ENCODE measurements at regions not wholly inside any gene's neighbourhood (a gene's known extent, or its start where the extent isn't known, plus 50 kb on each side); places are given as distances from the start of the nearest gene placed in this dataset.

DNA sequence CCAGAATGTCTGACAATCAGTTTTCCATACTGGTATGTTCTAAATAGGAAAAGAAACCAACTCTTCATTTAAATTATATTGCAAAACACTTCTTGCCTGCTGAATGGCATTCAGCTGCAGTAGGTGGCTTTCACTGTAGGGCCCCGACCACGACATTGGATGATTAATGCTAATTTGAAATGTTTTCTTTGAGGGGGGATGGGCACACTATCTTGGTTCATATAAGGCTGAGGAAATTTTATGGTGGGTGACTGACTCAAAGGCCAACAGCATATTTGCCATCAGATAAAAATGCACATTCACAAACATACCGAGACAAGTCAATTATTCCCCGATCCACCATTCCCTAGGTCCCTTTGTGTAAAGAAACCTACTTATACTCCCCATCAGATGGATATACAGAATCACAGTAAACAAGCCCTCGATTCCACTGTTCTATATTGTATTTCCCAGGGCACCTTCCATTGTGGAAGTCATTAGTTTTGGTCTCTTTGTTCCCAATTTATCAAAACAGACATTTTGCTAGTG, 464.2 kb upstream of the DAB1 start:
- ChIA-PET SMC1A (ENCODE audit: uncharacterized antibody, unreplicated experiment) (no interaction called here), CTCF (no interaction called here), RAD21 (ENCODE audit: unreplicated experiment) (no interaction called here), POLR2A (no interaction called here)
- in situ Hi-C loops (cut with MboI), result no loop called here
- no TSS peak for BruUV-seq (replicated peaks)
- Histone ChIP-seq H3K4me2 (ENCODE audit: control insufficient read depth, insufficient read depth) (no peak overlapping the region), H3K79me2 (ENCODE audit: control insufficient read depth, insufficient read depth, low read length) (no peaks in the 10 kb centered on the region), H4K20me1 (ENCODE audit: control insufficient read depth, insufficient read depth) (no peaks in the 10 kb centered on the region), H2AFZ (ENCODE audit: control insufficient read depth, low read depth, low read length) (no peak overlapping the region), H3K4me3 (no peak overlapping the region), H3K27me3 (replicated peaks in 1 of 2; ENCODE audit: control insufficient read depth in 2 of 2, insufficient read depth in 2 of 2, low read length in 1 of 2) (0 out of 4 replicates have a peak, but pooled peaks cover 0 to 3% of the 10 kb centered on the region in 2 experiments), H3K36me3 (ENCODE audit: control insufficient read depth in 2 of 2, insufficient read depth in 2 of 2, low read length in 1 of 2) (no peaks in the 10 kb centered on the region), H3K9ac (ENCODE audit: control insufficient read depth, insufficient read depth, low read length) (no peak overlapping the region), H3K27ac (ENCODE audit: control insufficient read depth, insufficient read depth) (no peak overlapping the region), H3K4me1 (ENCODE audit: control insufficient read depth, insufficient read depth, low read length) (no peaks in the 10 kb centered on the region), H3K9me3 (replicated peaks; ENCODE audit: control insufficient read depth, insufficient read depth, low read length) (no peaks in the 10 kb centered on the region)
- no peak for DNase-seq (ENCODE audit: low read depth, low spot score)
- no peak for TF ChIP-seq TCF7 (IDR thresholded peaks at IDR 0.05; ENCODE audit: borderline replicate concordance)
- TF ChIP-seq RB1 (IDR thresholded peaks at IDR 0.05; ENCODE audit: borderline replicate concordance), result no peak
- TF ChIP-seq HDAC2 (IDR thresholded peaks at IDR 0.05), result no peak
- no peak for TF ChIP-seq EED (IDR thresholded peaks at IDR 0.05; ENCODE audit: low read depth)
- no peak for ATAC-seq
- FAIRE-seq, result no peak
- 27% methylated on average over 5 of the region's 5 CpGs for WGBS (ENCODE audit: insufficient coverage, insufficient replicate concordance, low lambda C conversion rate, missing lambda C conversion rate)
- intact Hi-C loops (cut with micrococcal nuclease; ENCODE audit: unreplicated experiment), result no loop called here

GRCh38 chr1:57886376-57886775, 462.5 kb upstream of the DAB1 start:
- in situ Hi-C loops (cut with MboI) (no loop called here), intact Hi-C loops (cut with micrococcal nuclease; ENCODE audit: unreplicated experiment) (no loop called here)
- CTCF ChIA-PET, result no interaction called here
- Histone ChIP-seq H3K9me3 (replicated peaks; ENCODE audit: control insufficient read depth, insufficient read depth, low read length) (no peaks in the 10 kb centered on the region), H3K9ac (ENCODE audit: control insufficient read depth, insufficient read depth, low read length) (no peak overlapping the region), H4K20me1 (ENCODE audit: control insufficient read depth, insufficient read depth) (no peaks in the 10 kb centered on the region), H3K4me1 (ENCODE audit: control insufficient read depth, insufficient read depth, low read length) (no peaks in the 10 kb centered on the region), H3K27ac (ENCODE audit: control insufficient read depth, insufficient read depth) (no peak overlapping the region), H3K36me3 (ENCODE audit: control insufficient read depth in 2 of 2, insufficient read depth in 2 of 2, low read length in 1 of 2) (no peaks in the 10 kb centered on the region), H3K4me3 (no peak overlapping the region), H3K79me2 (ENCODE audit: control insufficient read depth, insufficient read depth, low read length) (no peaks in the 10 kb centered on the region), H3K4me2 (ENCODE audit: control insufficient read depth, insufficient read depth) (no peak overlapping the region), H3K27me3 (replicated peaks in 1 of 2; ENCODE audit: control insufficient read depth in 2 of 2, insufficient read depth in 2 of 2, low read length in 1 of 2) (0 out of 4 replicates have a peak, but pooled peaks cover 0 to 3% of the 10 kb centered on the region in 2 experiments), H2AFZ (ENCODE audit: control insufficient read depth, low read depth, low read length) (no peak overlapping the region)
- RAD21 ChIA-PET (ENCODE audit: unreplicated experiment), result no interaction called here
- FAIRE-seq (no peak), ATAC-seq (no peak), DNase-seq (ENCODE audit: low read depth, low spot score) (no peak)
- SMC1A ChIA-PET (ENCODE audit: uncharacterized antibody, unreplicated experiment), result interaction anchor here (0.6 kb wide), 1 partner anchor 96 kb away, joined by 3 read pairs; no protein-coding TSS in a partner anchor
- 15% methylated on average over 7 of the region's 7 CpGs for WGBS (ENCODE audit: insufficient coverage, insufficient replicate concordance, low lambda C conversion rate, missing lambda C conversion rate)
- BruUV-seq (replicated peaks), result no TSS peak
- POLR2A ChIA-PET, result no interaction called here
- TF ChIP-seq SUZ12 (IDR thresholded peaks at IDR 0.05; ENCODE audit: unreplicated experiment) (no peak), BCLAF1 (IDR thresholded peaks at IDR 0.05) (no peak), SIX5 (IDR thresholded peaks at IDR 0.05; ENCODE audit: low read depth, low read length, severe bottlenecking) (no peak), MTA2 (IDR thresholded peaks at IDR 0.05; ENCODE audit: low read depth) (no peak), CEBPZ (IDR thresholded peaks at IDR 0.05; ENCODE audit: low read depth, low read length) (no peak), MXI1 (IDR thresholded peaks at IDR 0.05; ENCODE audit: low read depth, low read length) (no peak)

Data from GM12878 (cell line).